Mucosa of rectum (tissue), 2 donors: ENCODE measurements at regions not wholly inside any gene's neighbourhood (a gene's known extent, or its start where the extent isn't known, plus 50 kb on each side); places are given as distances from the start of the nearest gene placed in this dataset.

Experiments
- H3K27ac ChIP-seq, 2 donors: one replicate each; pipeline ENCODE4 v1.7.0; 2013; ENCODE audit warnings: inconsistent platforms in 2 of 2, low read depth in 2 of 2, low read length in 2 of 2
- H3K27me3 ChIP-seq, 2 donors: one replicate each; pipeline ENCODE4 v1.7.0; 2013; ENCODE audit warnings: low read length in 2 of 2; ENCODE audit not compliant: control insufficient read depth in 2 of 2, insufficient read depth in 2 of 2
- H3K36me3 ChIP-seq, 2 donors: one replicate each; pipeline ENCODE4 v1.7.0; 2013; ENCODE audit warnings: low read length in 2 of 2; ENCODE audit not compliant: control insufficient read depth in 2 of 2, insufficient read depth in 2 of 2
- H3K4me1 ChIP-seq, 2 donors: one replicate each; pipeline ENCODE4 v1.7.0; 2013; ENCODE audit warnings: low read length in 2 of 2, mild to moderate bottlenecking in 1 of 2; ENCODE audit not compliant: control insufficient read depth in 2 of 2, insufficient read depth in 2 of 2
- H3K4me3 ChIP-seq, 2 donors: one replicate each; pipeline ENCODE4 v1.7.0; 2013; ENCODE audit warnings: low read length in 2 of 2
- H3K9ac ChIP-seq, 2 donors: one replicate each; pipeline ENCODE4 v1.7.0; 2013; ENCODE audit warnings: low read length in 2 of 2, low read depth in 1 of 2, mild to moderate bottlenecking in 1 of 2
- H3K9me3 ChIP-seq, 2 donors: one replicate each; pipeline ENCODE4 v1.7.0; 2013; ENCODE audit warnings: low read length in 2 of 2; ENCODE audit not compliant: control insufficient read depth in 2 of 2
- donor health status: healthy.
- donor health status: Normal muscosa, but diverticular disease.

DNA sequence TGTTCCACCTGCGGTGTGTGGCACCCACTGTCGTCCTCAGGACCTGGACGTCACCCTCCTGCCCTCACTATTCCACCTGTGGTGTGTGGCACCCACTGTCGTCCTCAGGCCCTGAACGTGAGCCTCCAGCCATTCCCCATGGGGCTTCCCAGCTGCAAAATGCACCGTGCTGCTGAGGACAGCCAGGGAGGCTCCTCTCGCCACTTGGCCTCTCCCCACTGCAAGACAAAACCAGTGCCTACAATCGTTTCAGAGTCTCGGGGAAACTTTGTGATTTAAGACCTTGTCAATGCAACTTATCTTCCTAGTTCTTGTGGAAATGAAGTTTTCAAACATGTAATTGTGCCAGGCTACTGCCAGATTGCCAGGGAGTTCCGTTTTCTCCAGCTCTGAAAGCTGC is 319.3 kb upstream of the SALL3 start:
- H3K9ac ChIP-seq, result no peak overlapping the region
- no peaks in the 10 kb centered on the region for H3K9me3 ChIP-seq
- no peak overlapping the region for H3K27ac ChIP-seq
- H3K27me3 ChIP-seq, result no peaks in the 10 kb centered on the region
- H3K36me3 ChIP-seq, result no peaks in the 10 kb centered on the region
- no peaks in the 10 kb centered on the region for H3K4me1 ChIP-seq
- no peak overlapping the region for H3K4me3 ChIP-seq

DNA sequence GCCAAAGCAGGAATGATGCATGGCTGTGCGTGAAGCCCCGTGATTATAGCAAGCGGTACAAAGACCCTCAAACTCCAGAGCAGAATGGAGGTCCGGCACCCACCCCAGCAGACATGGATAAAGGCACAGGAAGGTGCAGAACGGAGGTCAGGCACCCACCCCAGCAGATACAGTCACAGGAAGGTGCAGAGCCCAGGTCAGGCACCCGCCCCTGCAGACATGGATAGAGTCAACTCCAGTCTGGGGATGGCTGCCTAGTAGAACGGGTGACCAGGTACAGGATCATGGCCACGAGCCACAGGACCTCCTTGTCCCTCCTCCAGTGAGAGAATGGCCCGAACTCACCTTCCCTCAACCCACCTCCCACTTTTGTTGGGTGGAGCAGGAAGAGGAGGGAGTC is 318.3 kb upstream of the SALL3 start:
- Histone ChIP-seq H3K4me3 (no peak overlapping the region), H3K36me3 (no peaks in the 10 kb centered on the region), H3K4me1 (no peaks in the 10 kb centered on the region), H3K9me3 (no peaks in the 10 kb centered on the region), H3K27me3 (no peaks in the 10 kb centered on the region), H3K9ac (no peak overlapping the region), H3K27ac (no peak overlapping the region)

DNA sequence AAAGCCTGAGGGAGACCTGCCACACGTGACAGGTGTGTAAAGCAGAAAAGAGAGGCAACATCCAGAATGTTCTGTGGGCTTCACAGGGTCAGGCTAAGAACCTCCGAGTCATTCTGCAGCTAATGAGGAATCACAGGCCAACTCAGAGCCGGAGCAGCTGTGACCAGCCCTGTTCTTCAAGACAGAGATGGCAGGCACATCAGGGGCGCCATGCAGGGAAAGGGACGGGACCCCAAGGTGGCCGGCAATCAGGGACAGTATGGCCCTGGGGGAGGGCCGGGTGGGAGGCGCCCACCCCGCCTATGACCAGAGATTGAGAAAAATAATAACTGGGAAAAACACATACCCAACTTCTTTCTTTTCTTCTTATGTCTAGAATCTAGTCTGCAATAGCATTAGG is 316.7 kb upstream of the SALL3 start:
- no peak overlapping the region for H3K4me3 ChIP-seq
- no peak overlapping the region for H3K9ac ChIP-seq
- H3K9me3 ChIP-seq, result no peaks in the 10 kb centered on the region
- H3K4me1 ChIP-seq, result no peaks in the 10 kb centered on the region
- no peaks in the 10 kb centered on the region for H3K36me3 ChIP-seq
- H3K27ac ChIP-seq, result no peak overlapping the region
- H3K27me3 ChIP-seq, result no peaks in the 10 kb centered on the region

DNA sequence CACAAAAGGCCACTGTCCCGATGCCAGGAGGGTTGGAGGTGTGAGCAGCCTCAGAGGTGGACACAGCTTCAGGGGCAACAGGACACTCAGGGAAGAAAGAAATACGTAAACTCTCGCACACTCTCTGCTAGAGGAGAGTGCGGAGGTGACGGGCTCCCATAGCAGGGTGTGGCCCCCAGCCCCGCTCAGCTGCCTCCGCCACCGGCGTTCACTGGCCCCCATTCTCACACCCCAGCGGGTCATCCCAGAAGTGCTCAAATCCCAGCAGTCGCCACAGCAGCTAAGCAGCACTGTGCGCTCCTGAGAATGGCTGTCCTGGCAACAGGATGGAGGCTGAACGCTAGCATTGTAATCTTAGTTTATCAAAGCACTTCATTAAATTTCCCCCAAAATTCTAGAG is 315.6 kb upstream of the SALL3 start:
- H3K36me3 ChIP-seq, result no peaks in the 10 kb centered on the region
- no peaks in the 10 kb centered on the region for H3K27me3 ChIP-seq
- H3K9me3 ChIP-seq, result no peaks in the 10 kb centered on the region
- H3K27ac ChIP-seq, result no peak overlapping the region
- H3K9ac ChIP-seq, result no peak overlapping the region
- H3K4me3 ChIP-seq, result no peak overlapping the region
- H3K4me1 ChIP-seq, result no peaks in the 10 kb centered on the region

DNA sequence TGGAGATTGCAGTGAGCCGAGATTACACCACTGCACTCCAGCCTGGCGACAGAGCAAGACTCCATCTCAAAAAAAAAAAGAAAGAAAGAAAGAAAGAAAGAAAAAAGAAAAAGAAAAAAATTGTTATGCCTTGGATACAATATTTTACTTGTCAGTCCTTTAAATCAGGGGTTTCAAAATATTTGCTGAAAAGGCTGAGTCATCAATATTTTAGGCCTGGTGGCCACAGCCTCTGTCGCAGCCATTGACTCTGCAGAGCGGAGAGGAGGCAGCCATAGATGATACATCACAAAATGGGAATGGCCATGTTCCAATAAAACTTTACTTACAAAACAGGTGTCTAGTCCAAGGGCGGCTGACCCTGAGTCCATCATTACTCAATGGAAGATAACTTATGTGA is 314.8 kb upstream of the SALL3 start:
- Histone ChIP-seq H3K4me3 (no peak overlapping the region), H3K9ac (no peak overlapping the region), H3K27ac (no peak overlapping the region), H3K4me1 (no peaks in the 10 kb centered on the region), H3K9me3 (no peaks in the 10 kb centered on the region), H3K36me3 (no peaks in the 10 kb centered on the region), H3K27me3 (no peaks in the 10 kb centered on the region)

DNA sequence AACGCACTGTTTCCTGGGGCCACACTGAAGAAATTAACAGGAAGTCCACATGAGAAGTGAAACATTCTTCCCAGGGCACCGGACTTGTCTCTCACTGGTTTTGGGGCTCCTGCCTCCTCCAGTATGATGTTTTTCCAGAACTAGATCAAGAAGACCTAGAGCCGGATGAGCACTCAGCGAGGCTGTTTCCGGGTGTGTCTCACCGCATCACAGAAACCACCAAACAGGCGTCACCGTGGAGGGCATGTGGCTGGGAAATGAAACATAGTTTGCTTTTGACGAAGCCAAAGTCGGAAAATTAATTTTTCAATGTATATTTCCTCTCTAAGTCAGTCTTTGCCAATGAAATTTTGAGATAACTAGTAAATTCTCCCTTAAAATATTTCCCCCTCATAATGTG is 314.0 kb upstream of the SALL3 start:
- H3K9ac ChIP-seq, result no peak overlapping the region
- H3K27me3 ChIP-seq, result no peaks in the 10 kb centered on the region
- H3K4me1 ChIP-seq, result no peaks in the 10 kb centered on the region
- no peaks in the 10 kb centered on the region for H3K9me3 ChIP-seq
- H3K4me3 ChIP-seq, result no peak overlapping the region
- H3K27ac ChIP-seq, result no peak overlapping the region
- no peaks in the 10 kb centered on the region for H3K36me3 ChIP-seq

DNA sequence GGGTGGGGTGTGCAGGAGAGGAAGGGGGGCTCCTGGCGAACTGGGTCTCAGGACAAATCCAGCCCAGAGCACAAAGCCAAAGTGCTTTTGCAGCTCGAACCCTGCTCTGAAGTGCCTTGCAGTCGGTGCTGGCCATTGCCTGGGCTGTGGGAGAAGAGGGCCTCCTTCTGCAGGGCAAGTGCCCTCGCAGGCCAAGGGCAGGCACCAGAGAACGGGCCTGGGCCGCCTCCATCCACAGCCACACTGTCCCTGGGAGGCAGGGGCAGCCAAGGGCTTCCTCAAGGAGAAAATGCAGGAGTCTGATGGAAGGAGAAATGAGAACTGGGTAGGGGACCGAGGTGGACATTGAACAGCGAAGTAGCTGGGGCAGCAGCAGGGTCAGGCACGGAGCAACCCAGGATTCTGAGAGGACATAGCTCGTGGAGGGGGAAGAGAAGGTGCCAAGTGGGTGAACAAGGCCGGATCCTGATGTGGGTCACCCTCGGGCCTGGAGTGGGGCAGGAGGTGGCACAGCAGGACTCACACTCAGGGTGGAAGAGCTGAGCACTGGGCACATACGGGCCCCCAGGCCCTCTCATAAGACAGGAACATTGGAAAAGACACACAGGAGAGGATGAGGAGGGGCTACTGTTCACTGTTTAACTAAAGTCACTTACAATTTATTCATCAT is 312.8 kb upstream of the SALL3 start:
- H3K9me3 ChIP-seq, result no peaks in the 10 kb centered on the region
- no peak overlapping the region for H3K9ac ChIP-seq
- H3K4me1 ChIP-seq, result no peaks in the 10 kb centered on the region
- no peaks in the 10 kb centered on the region for H3K36me3 ChIP-seq
- no peaks in the 10 kb centered on the region for H3K27me3 ChIP-seq
- no peak overlapping the region for H3K27ac ChIP-seq
- H3K4me3 ChIP-seq, result no peak overlapping the region

DNA sequence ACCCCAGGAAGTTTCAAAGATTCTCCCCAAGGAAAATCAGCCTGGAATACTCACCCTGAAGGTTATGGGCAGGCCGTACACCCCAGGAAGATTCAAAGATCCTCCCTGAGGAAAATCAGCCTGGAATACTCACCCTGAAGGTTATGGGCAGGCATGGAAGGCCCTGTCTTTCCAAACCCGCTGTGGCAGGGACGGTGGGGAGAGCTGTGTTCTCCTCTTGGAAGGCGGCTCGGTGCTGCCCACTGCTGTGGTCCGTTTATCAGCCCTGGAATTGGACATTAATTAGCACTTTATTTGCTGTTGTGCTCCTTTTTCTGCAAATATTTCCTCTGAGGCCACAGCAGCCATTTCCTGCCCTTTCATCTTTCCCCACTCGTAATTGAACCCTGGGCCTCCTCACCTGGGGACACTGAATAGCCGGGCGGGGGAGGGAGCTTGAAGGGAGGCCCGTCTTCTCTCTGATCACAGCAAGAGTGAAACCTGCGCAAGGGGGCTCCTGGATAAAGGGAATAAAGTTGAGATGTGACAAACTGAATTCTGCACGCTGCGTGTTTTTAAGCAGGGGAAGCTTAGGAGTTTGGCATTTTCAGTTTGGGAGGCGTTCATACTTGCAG is 308.7 kb upstream of the SALL3 start:
- Histone ChIP-seq H3K4me3 (no peak overlapping the region), H3K9ac (no peak overlapping the region), H3K27me3 (no peaks in the 10 kb centered on the region), H3K9me3 (peaks cover 0 to 3% of the 10 kb centered on the region in 2 donors), H3K27ac (no peak overlapping the region), H3K36me3 (no peaks in the 10 kb centered on the region), H3K4me1 (no peaks in the 10 kb centered on the region)

DNA sequence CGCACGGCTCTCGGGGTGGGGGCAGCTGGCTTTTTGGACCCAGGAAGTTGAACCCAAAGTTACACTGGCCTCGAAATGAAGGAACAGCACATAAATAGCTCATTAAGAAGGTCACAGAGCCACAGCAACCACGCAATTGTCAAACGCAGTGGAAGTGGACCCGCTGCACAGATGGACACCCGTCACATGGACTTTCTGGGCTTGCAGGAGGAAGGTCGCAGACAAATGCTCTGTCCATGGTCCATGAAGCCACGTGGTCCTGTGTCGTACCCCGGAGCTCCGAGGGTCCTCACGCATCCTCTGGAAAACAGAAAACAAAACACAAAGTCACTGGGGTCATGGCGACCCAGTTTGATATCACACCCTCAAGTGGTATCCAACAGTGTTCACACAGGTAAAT is 308.1 kb upstream of the SALL3 start:
- Histone ChIP-seq H3K9ac (no peak overlapping the region), H3K36me3 (no peaks in the 10 kb centered on the region), H3K4me3 (no peak overlapping the region), H3K4me1 (no peaks in the 10 kb centered on the region), H3K27ac (no peak overlapping the region), H3K9me3 (peaks cover 0 to 3% of the 10 kb centered on the region in 2 donors), H3K27me3 (no peaks in the 10 kb centered on the region)

DNA sequence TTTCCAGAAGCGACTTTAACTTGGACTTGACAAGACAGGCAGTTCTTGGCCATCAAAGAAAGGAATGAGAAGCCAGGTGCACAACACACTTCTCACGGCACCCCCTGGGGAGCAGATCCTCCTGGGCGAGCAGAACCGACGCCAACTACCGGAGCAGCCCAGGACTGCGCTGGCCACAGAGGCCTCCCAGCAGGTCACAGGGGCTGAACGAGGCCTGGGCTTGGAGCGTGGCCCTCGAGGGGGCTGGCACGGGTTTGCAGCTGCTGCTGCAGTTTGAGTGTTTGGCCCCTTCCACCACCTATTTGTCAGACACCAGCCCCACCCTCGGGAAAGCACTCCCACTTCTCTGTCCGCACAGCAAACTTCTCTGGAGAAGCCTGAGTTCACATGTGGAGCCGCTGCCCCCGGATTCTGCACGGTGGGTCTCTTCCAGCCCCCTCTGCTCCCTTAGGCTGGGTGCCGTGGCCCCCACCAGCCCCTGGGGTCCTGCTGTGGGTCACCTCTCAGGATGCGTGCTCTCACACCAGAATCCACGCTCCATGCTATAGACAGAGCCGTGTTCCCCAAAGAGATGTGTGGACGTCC is 306.7 kb upstream of the SALL3 start:
- H3K27me3 ChIP-seq, result no peaks in the 10 kb centered on the region
- no peaks in the 10 kb centered on the region for H3K4me1 ChIP-seq
- no peak overlapping the region for H3K4me3 ChIP-seq
- no peak overlapping the region for H3K27ac ChIP-seq
- H3K9ac ChIP-seq, result no peak overlapping the region
- H3K36me3 ChIP-seq, result no peaks in the 10 kb centered on the region
- H3K9me3 ChIP-seq, result peaks cover 0 to 3% of the 10 kb centered on the region in 2 donors
